HG03460 (cell line): ENCODE measurements at regions not wholly inside any gene's neighbourhood (a gene's known extent, or its start where the extent isn't known, plus 50 kb on each side); places are given as distances from the start of the nearest gene placed in this dataset.
"Not testable (repeated sequence)": the region's sequence is repeated elsewhere in the genome, so short reads cannot be mapped to it uniquely, and the experiment has no call there.

Experiments used
- ATAC-seq: cut with Tn5 transposase; IDR thresholded peaks from one replicate; pipeline ENCODE4 v1.9.1; 2021; ENCODE audit not compliant: unreplicated experiment

GRCh38 chr11:97732011-97732632, 1288.6 kb upstream of the CNTN5 start:
- ATAC-seq: no peak

- no peak for ATAC-seq
These were observed 1282.0 kb upstream of the CNTN5 start for GRCh38 chr11:97738751-97739150.

GRCh38 chr11:97739932-97740800, 1280.6 kb upstream of the CNTN5 start:
- ATAC-seq: no peak

GRCh38 chr11:97740801-97741151, 1280.0 kb upstream of the CNTN5 start:
- ATAC-seq: no peak

- ATAC-seq: no peak
These were observed 1278.0 kb upstream of the CNTN5 start for GRCh38 chr11:97742717-97743116.

GRCh38 chr11:97743205-97743742, 1277.5 kb upstream of the CNTN5 start:
- ATAC-seq: no peak

GRCh38 chr11:97745515-97746050, 1275.2 kb upstream of the CNTN5 start:
- no peak for ATAC-seq

- ATAC-seq: no peak
These were observed 1273.9 kb upstream of the CNTN5 start for GRCh38 chr11:97746818-97747217.

- ATAC-seq: no peak
These were observed 1269.3 kb upstream of the CNTN5 start for GRCh38 chr11:97751405-97751804.

GRCh38 chr11:97751952-97752351, 1268.8 kb upstream of the CNTN5 start:
- ATAC-seq: no peak

- ATAC-seq: no peak
These were observed 1265.8 kb upstream of the CNTN5 start for GRCh38 chr11:97754976-97755375.

- ATAC-seq: no peak
These were observed 1264.0 kb upstream of the CNTN5 start for GRCh38 chr11:97756571-97757335.

GRCh38 chr11:97761175-97761574, 1259.6 kb upstream of the CNTN5 start:
- ATAC-seq: no peak

GRCh38 chr11:97764193-97764592, 1256.6 kb upstream of the CNTN5 start:
- ATAC-seq: no peak

- ATAC-seq: no peak
These were observed 1256.1 kb upstream of the CNTN5 start for GRCh38 chr11:97764605-97765004.

GRCh38 chr11:97770570-97770969, 1250.2 kb upstream of the CNTN5 start:
- ATAC-seq: no peak

- ATAC-seq: no peak
These were observed 1248.0 kb upstream of the CNTN5 start for GRCh38 chr11:97772705-97773104.

GRCh38 chr11:97784388-97784787, 1236.4 kb upstream of the CNTN5 start:
- not testable (repeated sequence) for ATAC-seq

GRCh38 chr11:97786961-97787360, 1233.8 kb upstream of the CNTN5 start:
- ATAC-seq: no peak

- no peak for ATAC-seq
These were observed 1225.9 kb upstream of the CNTN5 start for GRCh38 chr11:97794876-97795275.

- ATAC-seq: no peak
These were observed 1219.9 kb upstream of the CNTN5 start for GRCh38 chr11:97800891-97801290.
